ENCODE measurements at regions not wholly inside any gene's neighbourhood (a gene's known extent, or its start where the extent isn't known, plus 50 kb on each side); places are given as distances from the start of the nearest gene placed in this dataset.

- no peaks in the 10 kb centered on the region for H3K9me2 ChIP-seq (replicated peaks; ENCODE audit: insufficient read depth, low read length)
- H3K9ac ChIP-seq (ENCODE audit: low read length): no peak overlapping the region
- H3K4me3 ChIP-seq (ENCODE audit: insufficient read depth, low read length, poor library complexity, severe bottlenecking): no peak overlapping the region
- no peak overlapping the region for H3K27ac ChIP-seq (ENCODE audit: low read depth, low read length)
- H3K4me2 ChIP-seq (ENCODE audit: low read depth, low read length, poor library complexity, severe bottlenecking): no peak overlapping the region
- H2AFZ ChIP-seq (ENCODE audit: low read depth, low read length, severe bottlenecking): no peak overlapping the region
- H3K27me3 ChIP-seq (ENCODE audit: low read length): no peaks in the 10 kb centered on the region
- no peaks in the 10 kb centered on the region for H4K20me1 ChIP-seq (ENCODE audit: low read depth, low read length)
- no peaks in the 10 kb centered on the region for H3K79me2 ChIP-seq (ENCODE audit: insufficient read depth, low read length)
- no peak for TF ChIP-seq CTCF (IDR thresholded peaks at IDR 0.05; ENCODE audit: insufficient read depth, low read length, poor library complexity, severe bottlenecking)
- no peaks in the 10 kb centered on the region for H3K9me3 ChIP-seq (ENCODE audit: insufficient read depth, low read length)
- H3K36me3 ChIP-seq (ENCODE audit: low read length): no peaks in the 10 kb centered on the region
- H3F3A ChIP-seq (ENCODE audit: insufficient read depth): no peaks in the 10 kb centered on the region
These were observed 85.1 kb downstream of the ATP23 start for GRCh38 chr12:58026426-58026825.

- Histone ChIP-seq H3K4me2 (ENCODE audit: low read depth, low read length, poor library complexity, severe bottlenecking) (no peak overlapping the region), H3K27me3 (ENCODE audit: low read length) (no peaks in the 10 kb centered on the region), H3K36me3 (ENCODE audit: low read length) (no peaks in the 10 kb centered on the region), H4K20me1 (ENCODE audit: low read depth, low read length) (no peaks in the 10 kb centered on the region), H3F3A (ENCODE audit: insufficient read depth) (no peaks in the 10 kb centered on the region), H3K9me3 (ENCODE audit: insufficient read depth, low read length) (no peaks in the 10 kb centered on the region), H3K27ac (ENCODE audit: low read depth, low read length) (no peak overlapping the region), H3K79me2 (ENCODE audit: insufficient read depth, low read length) (no peaks in the 10 kb centered on the region), H2AFZ (ENCODE audit: low read depth, low read length, severe bottlenecking) (no peak overlapping the region), H3K9ac (ENCODE audit: low read length) (no peak overlapping the region), H3K9me2 (replicated peaks; ENCODE audit: insufficient read depth, low read length) (no peaks in the 10 kb centered on the region), H3K4me3 (ENCODE audit: insufficient read depth, low read length, poor library complexity, severe bottlenecking) (no peak overlapping the region)
- no peak for TF ChIP-seq CTCF (IDR thresholded peaks at IDR 0.05; ENCODE audit: insufficient read depth, low read length, poor library complexity, severe bottlenecking)
- TF ChIP-seq EZH2phosphoT487 (conservative IDR thresholded peaks at IDR 0.05; ENCODE audit: low read length): no peak
These were observed 85.8 kb downstream of the ATP23 start for GRCh38 chr12:58026897-58027891.

- Histone ChIP-seq H3F3A (ENCODE audit: insufficient read depth) (no peaks in the 10 kb centered on the region), H3K9me2 (replicated peaks; ENCODE audit: insufficient read depth, low read length) (no peaks in the 10 kb centered on the region), H2AFZ (ENCODE audit: low read depth, low read length, severe bottlenecking) (no peak overlapping the region), H3K36me3 (ENCODE audit: low read length) (no peaks in the 10 kb centered on the region), H3K27me3 (ENCODE audit: low read length) (no peaks in the 10 kb centered on the region), H4K20me1 (ENCODE audit: low read depth, low read length) (no peaks in the 10 kb centered on the region), H3K79me2 (ENCODE audit: insufficient read depth, low read length) (no peaks in the 10 kb centered on the region), H3K9me3 (ENCODE audit: insufficient read depth, low read length) (no peaks in the 10 kb centered on the region), H3K4me3 (ENCODE audit: insufficient read depth, low read length, poor library complexity, severe bottlenecking) (no peak overlapping the region), H3K4me2 (ENCODE audit: low read depth, low read length, poor library complexity, severe bottlenecking) (no peak overlapping the region), H3K27ac (ENCODE audit: low read depth, low read length) (no peak overlapping the region), H3K9ac (ENCODE audit: low read length) (no peak overlapping the region)
- no peak for TF ChIP-seq CTCF (IDR thresholded peaks at IDR 0.05; ENCODE audit: insufficient read depth, low read length, poor library complexity, severe bottlenecking)
- no peak for TF ChIP-seq EZH2phosphoT487 (conservative IDR thresholded peaks at IDR 0.05; ENCODE audit: low read length)
These were observed 86.9 kb downstream of the ATP23 start for GRCh38 chr12:58028294-58028693.
